ENCODE measurements at regions not wholly inside any gene's neighbourhood (a gene's known extent, or its start where the extent isn't known, plus 50 kb on each side); places are given as distances from the start of the nearest gene placed in this dataset.
A peak's percentile ranks its signal among the peaks of the same experiment; 100 is the strongest.

- CTCF ChIA-PET, result no interaction called here
Measured at GRCh38 chr4:159674241-159674640, 571.4 kb downstream of the RAPGEF2 start.

DNA sequence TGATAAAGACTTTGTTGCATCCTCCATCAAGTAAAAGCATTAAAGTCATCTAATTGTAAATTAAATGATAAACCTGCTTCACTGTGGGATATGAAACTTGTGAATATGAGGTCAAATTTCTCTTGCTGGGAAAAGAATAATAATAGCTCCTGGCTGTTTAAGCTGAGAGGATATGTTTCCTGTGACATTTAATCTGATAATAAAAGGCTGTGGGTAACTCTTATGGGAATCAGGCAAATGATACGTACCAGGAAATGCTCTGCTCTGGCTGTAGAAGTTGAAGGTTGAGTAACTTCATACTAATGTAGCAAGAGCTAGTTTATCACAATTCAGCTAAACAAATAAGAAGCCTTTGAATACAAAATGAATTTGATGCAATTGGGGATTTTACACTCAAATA is 574.6 kb downstream of the RAPGEF2 start:
- Histone ChIP-seq H3K27ac (ENCODE audit: low read depth, low read length, poor library complexity, severe bottlenecking) (peak overlapping the region; percentile 55), H3K4me3 (ENCODE audit: low read depth, low read length, poor library complexity, severe bottlenecking) (no peak overlapping the region), H3K9me3 (ENCODE audit: low read depth, low read length, poor library complexity, severe bottlenecking) (no peaks in the 10 kb centered on the region), H3K27me3 (replicated peaks; ENCODE audit: insufficient read depth, low read depth, low read length, poor library complexity) (peaks cover 66% of the 10 kb centered on the region), H3K36me3 (ENCODE audit: insufficient read depth, low read length, poor library complexity, severe bottlenecking) (no peaks in the 10 kb centered on the region), H3K4me1 (ENCODE audit: insufficient read depth, low read length, poor library complexity, severe bottlenecking) (peaks cover 26% of the 10 kb centered on the region)
- DNase-seq (ENCODE audit: low spot score), result peak; percentile 96
- no TSS peak for BruUV-seq (replicated peaks)
- POLR2A ChIA-PET (ENCODE audit: low non-redundant PET), result interaction anchor here (0.5 kb wide), 2 partner anchors 110 to 1963 kb away, joined by 3 read pairs; no protein-coding TSS in a partner anchor
- TF ChIP-seq EZH2 (IDR thresholded peaks at IDR 0.05; ENCODE audit: borderline replicate concordance, low read depth, low read length, poor library complexity, severe bottlenecking), result no peak
- TF ChIP-seq, protein P1, sequence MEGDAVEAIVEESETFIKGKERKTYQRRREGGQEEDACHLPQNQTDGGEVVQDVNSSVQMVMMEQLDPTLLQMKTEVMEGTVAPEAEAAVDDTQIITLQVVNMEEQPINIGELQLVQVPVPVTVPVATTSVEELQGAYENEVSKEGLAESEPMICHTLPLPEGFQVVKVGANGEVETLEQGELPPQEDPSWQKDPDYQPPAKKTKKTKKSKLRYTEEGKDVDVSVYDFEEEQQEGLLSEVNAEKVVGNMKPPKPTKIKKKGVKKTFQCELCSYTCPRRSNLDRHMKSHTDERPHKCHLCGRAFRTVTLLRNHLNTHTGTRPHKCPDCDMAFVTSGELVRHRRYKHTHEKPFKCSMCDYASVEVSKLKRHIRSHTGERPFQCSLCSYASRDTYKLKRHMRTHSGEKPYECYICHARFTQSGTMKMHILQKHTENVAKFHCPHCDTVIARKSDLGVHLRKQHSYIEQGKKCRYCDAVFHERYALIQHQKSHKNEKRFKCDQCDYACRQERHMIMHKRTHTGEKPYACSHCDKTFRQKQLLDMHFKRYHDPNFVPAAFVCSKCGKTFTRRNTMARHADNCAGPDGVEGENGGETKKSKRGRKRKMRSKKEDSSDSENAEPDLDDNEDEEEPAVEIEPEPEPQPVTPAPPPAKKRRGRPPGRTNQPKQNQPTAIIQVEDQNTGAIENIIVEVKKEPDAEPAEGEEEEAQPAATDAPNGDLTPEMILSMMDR (conservative IDR thresholded peaks at IDR 0.05; ENCODE audit: low read depth, low read length), result no peak
- CTCF ChIA-PET, result interaction anchor here (0.6 to 1.0 kb wide), 3 partner anchors 103 to 190 kb away, joined by 3 to 9 read pairs (median 3); no protein-coding TSS in a partner anchor
- intact Hi-C loops (cut with micrococcal nuclease; ENCODE audit: unreplicated experiment), result loop anchor here (5.0 kb wide), 1 partner anchor 85 kb away; no protein-coding TSS in a partner anchor

More at GRCh38 chr4:159674241-159674640, 571.4 kb downstream of the RAPGEF2 start:
- H3K4me3 ChIP-seq (ENCODE audit: low read depth, low read length, poor library complexity, severe bottlenecking), result no peak overlapping the region
- H3K4me1 ChIP-seq (ENCODE audit: insufficient read depth, low read length, poor library complexity, severe bottlenecking), result peaks cover 25% of the 10 kb centered on the region
- POLR2A ChIA-PET (ENCODE audit: low non-redundant PET), result no interaction called here
- no peak for DNase-seq (ENCODE audit: low spot score)
- TF ChIP-seq EZH2 (IDR thresholded peaks at IDR 0.05; ENCODE audit: borderline replicate concordance, low read depth, low read length, poor library complexity, severe bottlenecking), result no peak
- TF ChIP-seq, protein P1 (conservative IDR thresholded peaks at IDR 0.05; ENCODE audit: low read depth, low read length), result no peak
- peaks cover 40% of the 10 kb centered on the region for H3K27me3 ChIP-seq (replicated peaks; ENCODE audit: insufficient read depth, low read depth, low read length, poor library complexity)
- no peaks in the 10 kb centered on the region for H3K36me3 ChIP-seq (ENCODE audit: insufficient read depth, low read length, poor library complexity, severe bottlenecking)
- intact Hi-C loops (cut with micrococcal nuclease; ENCODE audit: unreplicated experiment), result no loop called here
- no peak overlapping the region for H3K27ac ChIP-seq (ENCODE audit: low read depth, low read length, poor library complexity, severe bottlenecking)
- H3K9me3 ChIP-seq (ENCODE audit: low read depth, low read length, poor library complexity, severe bottlenecking), result no peaks in the 10 kb centered on the region
- no TSS peak for BruUV-seq (replicated peaks)

GRCh38 chr4:159682996-159683395 is 580.1 kb downstream of the RAPGEF2 start:
- no peaks in the 10 kb centered on the region for H3K9me3 ChIP-seq (ENCODE audit: low read depth, low read length, poor library complexity, severe bottlenecking)
- no peak for DNase-seq (ENCODE audit: low spot score)
- BruUV-seq (replicated peaks), result no TSS peak
- CTCF ChIA-PET, result no interaction called here
- H3K4me1 ChIP-seq (ENCODE audit: insufficient read depth, low read length, poor library complexity, severe bottlenecking), result peaks cover 40% of the 10 kb centered on the region
- no peak for TF ChIP-seq EZH2 (IDR thresholded peaks at IDR 0.05; ENCODE audit: borderline replicate concordance, low read depth, low read length, poor library complexity, severe bottlenecking)
- TF ChIP-seq, protein P1 (conservative IDR thresholded peaks at IDR 0.05; ENCODE audit: low read depth, low read length), result no peak
- H3K27ac ChIP-seq (ENCODE audit: low read depth, low read length, poor library complexity, severe bottlenecking), result no peak overlapping the region
- H3K27me3 ChIP-seq (replicated peaks; ENCODE audit: insufficient read depth, low read depth, low read length, poor library complexity), result peaks cover 39% of the 10 kb centered on the region
- intact Hi-C loops (cut with micrococcal nuclease; ENCODE audit: unreplicated experiment), result no loop called here
- POLR2A ChIA-PET (ENCODE audit: low non-redundant PET), result no interaction called here
- H3K4me3 ChIP-seq (ENCODE audit: low read depth, low read length, poor library complexity, severe bottlenecking), result no peak overlapping the region
- no peaks in the 10 kb centered on the region for H3K36me3 ChIP-seq (ENCODE audit: insufficient read depth, low read length, poor library complexity, severe bottlenecking)

All from A673 (cell line).